A673 (cell line): ENCODE measurements at regions not wholly inside any gene's neighbourhood (a gene's known extent, or its start where the extent isn't known, plus 50 kb on each side); places are given as distances from the start of the nearest gene placed in this dataset.

Source experiments
- EZH2 ChIP-seq: fragments of 200-600 bp; sonication (generic); IDR thresholded peaks from 2 replicates; pipeline ENCODE4 v1.6.1; 2017; ENCODE audit warnings: borderline replicate concordance, low read depth, mild to moderate bottlenecking, mixed read lengths, antibody characterized with exemption, low read length; ENCODE audit not compliant: poor library complexity, severe bottlenecking
- TF ChIP-seq, protein P1 (sequence below): fragments of 300-800, 200-600 bp; sonication (generic); conservative IDR thresholded peaks from 2 replicates; pipeline ENCODE4 v1.5.1; 2017; ENCODE audit warnings: low read depth, mild to moderate bottlenecking, antibody characterized with exemption, low read length, moderate library complexity, mixed read lengths

GRCh38 chr1:102463328-102463727 lies 466.6 kb upstream of the OLFM3 start:
- TF ChIP-seq, protein P1, sequence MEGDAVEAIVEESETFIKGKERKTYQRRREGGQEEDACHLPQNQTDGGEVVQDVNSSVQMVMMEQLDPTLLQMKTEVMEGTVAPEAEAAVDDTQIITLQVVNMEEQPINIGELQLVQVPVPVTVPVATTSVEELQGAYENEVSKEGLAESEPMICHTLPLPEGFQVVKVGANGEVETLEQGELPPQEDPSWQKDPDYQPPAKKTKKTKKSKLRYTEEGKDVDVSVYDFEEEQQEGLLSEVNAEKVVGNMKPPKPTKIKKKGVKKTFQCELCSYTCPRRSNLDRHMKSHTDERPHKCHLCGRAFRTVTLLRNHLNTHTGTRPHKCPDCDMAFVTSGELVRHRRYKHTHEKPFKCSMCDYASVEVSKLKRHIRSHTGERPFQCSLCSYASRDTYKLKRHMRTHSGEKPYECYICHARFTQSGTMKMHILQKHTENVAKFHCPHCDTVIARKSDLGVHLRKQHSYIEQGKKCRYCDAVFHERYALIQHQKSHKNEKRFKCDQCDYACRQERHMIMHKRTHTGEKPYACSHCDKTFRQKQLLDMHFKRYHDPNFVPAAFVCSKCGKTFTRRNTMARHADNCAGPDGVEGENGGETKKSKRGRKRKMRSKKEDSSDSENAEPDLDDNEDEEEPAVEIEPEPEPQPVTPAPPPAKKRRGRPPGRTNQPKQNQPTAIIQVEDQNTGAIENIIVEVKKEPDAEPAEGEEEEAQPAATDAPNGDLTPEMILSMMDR = no peak
- TF ChIP-seq EZH2 = no peak
